Heart left ventricle (tissue), 13 donors: ENCODE measurements at regions not wholly inside any gene's neighbourhood (a gene's known extent, or its start where the extent isn't known, plus 50 kb on each side); places are given as distances from the start of the nearest gene placed in this dataset.
"Not testable (repeated sequence)": the region's sequence is repeated elsewhere in the genome, so short reads cannot be mapped to it uniquely, and the experiment has no call there.

Experiments used
- CTCF ChIP-seq, 12 donors: fragments of 200-600 bp; sonication (generic) in 4 of 12; IDR thresholded peaks; one replicate each; pipeline versions ENCODE4 v1.5.0 to v1.8.0; 2018 to 2022; ENCODE audit warnings: antibody characterized with exemption in 12 of 12, mild to moderate bottlenecking in 5 of 12
- POLR2A ChIP-seq, 2 donors: fragments of 450-650 bp; IDR thresholded peaks; one replicate each; pipeline ENCODE4 v1.6.1; 2017; ENCODE audit warnings: antibody characterized with exemption in 2 of 2, mild to moderate bottlenecking in 2 of 2, moderate library complexity in 2 of 2
- donor health status: ischemic (EF 13 %, LVEDD 7.1; RV severe dilation, severe dysfunction).
- donor health status: DM: no; HTN: yes; CAD: no.
- donor health status: DM: no; HTN: no; CAD: no.
- donor health status: ischemic (EF 25% LVEDD 6.9; RV normal size, moderate dysfunction).
- donor health status: ischemic (EF 25% LVEDD 5.7; RV mildly dilated, moderate dysfunction).
- donor health status: ischemic (EF 35%, LVEDD 5.7; RV mildly dilated, moderate dysfunction).
- donor health status: nonischemic (EF 11% LVEDD 7.7; RV severe dilation, severe dysfunction).
- donor health status: DM: yes; HTN: yes; CAD: no.
- donor health status: PGD.
- donor health status: ischemic (EF 29% LVEDD 5.4; RV normal size, mild dysfunction).
- donor health status: nonischemic (EF 23%, LVEDD 6.1; RV moderate dilation, normal function).

- TF ChIP-seq CTCF, POLR2A (IDR thresholded peaks at IDR 0.05): not testable (repeated sequence)
Observed at GRCh38 chr3:78344267-78344666, 1304.4 kb downstream of the ROBO2 start.
